ENCODE measurements at regions not wholly inside any gene's neighbourhood (a gene's known extent, or its start where the extent isn't known, plus 50 kb on each side); places are given as distances from the start of the nearest gene placed in this dataset.

- ATAC-seq (ENCODE audit: poor library complexity): no peak
- ChIA-PET POLR2A (no interaction called here), CTCF (no interaction called here)
- H3K36me3 Mint-ChIP-seq (ENCODE audit: low read depth): no peaks in the 10 kb centered on the region
- intact Hi-C loops (cut with DNase I, micrococcal nuclease): no loop called here
- no peak for TF ChIP-seq CTCF (IDR thresholded peaks at IDR 0.05)
- H3K4me1 Mint-ChIP-seq (ENCODE audit: low read depth): no peaks in the 10 kb centered on the region
- no peak overlapping the region for H3K27ac Mint-ChIP-seq
- no peak overlapping the region for H3K4me3 Mint-ChIP-seq
- no peak for DNase-seq
- H3K4me1 ChIP-seq (ENCODE audit: insufficient read depth, low read length): no peaks in the 10 kb centered on the region
- H3K36me3 ChIP-seq (ENCODE audit: insufficient read depth, low read length): no peaks in the 10 kb centered on the region
- peaks cover 0 to 10% of the 10 kb centered on the region in 2 experiments for H3K9me3 ChIP-seq (ENCODE audit: control insufficient read depth in 1 of 2, insufficient read depth in 1 of 2, low read length in 2 of 2)
- H3K9me3 Mint-ChIP-seq: peaks cover 6% of the 10 kb centered on the region
- H3K27me3 Mint-ChIP-seq: no peaks in the 10 kb centered on the region
- H3K27me3 ChIP-seq (ENCODE audit: control insufficient read depth in 1 of 2, insufficient read depth in 2 of 2, low read length in 2 of 2): no peaks in the 10 kb centered on the region
- H3K27ac ChIP-seq (ENCODE audit: low read depth in 1 of 2, low read length in 2 of 2): no peak overlapping the region
- no peak overlapping the region for H3K4me3 ChIP-seq (ENCODE audit: low read length)
Observed at GRCh38 chr2:5183031-5183430, 509.2 kb upstream of the SOX11 start.

- intact Hi-C loops (cut with DNase I, micrococcal nuclease): no loop called here
Observed at GRCh38 chr2:5187283-5187682, 504.9 kb upstream of the SOX11 start.

GRCh38 chr2:5188636-5189035, 503.5 kb upstream of the SOX11 start:
- no peaks in the 10 kb centered on the region for H3K36me3 Mint-ChIP-seq (ENCODE audit: low read depth)
- H3K4me3 Mint-ChIP-seq: no peak overlapping the region
- no peak for TF ChIP-seq CTCF (IDR thresholded peaks at IDR 0.05)
- ATAC-seq (ENCODE audit: poor library complexity) (no peak), DNase-seq (no peak)
- no peak overlapping the region for H3K27ac ChIP-seq (ENCODE audit: low read depth in 1 of 2, low read length in 2 of 2)
- peaks cover 0 to 4% of the 10 kb centered on the region in 2 experiments for H3K9me3 ChIP-seq (ENCODE audit: control insufficient read depth in 1 of 2, insufficient read depth in 1 of 2, low read length in 2 of 2)
- no peak overlapping the region for H3K4me3 ChIP-seq (ENCODE audit: low read length)
- H3K4me1 ChIP-seq (ENCODE audit: insufficient read depth, low read length): no peaks in the 10 kb centered on the region
- no peak overlapping the region for H3K27ac Mint-ChIP-seq
- ChIA-PET POLR2A (no interaction called here), CTCF (no interaction called here)
- intact Hi-C loops (cut with DNase I, micrococcal nuclease): no loop called here
- H3K27me3 ChIP-seq (ENCODE audit: control insufficient read depth in 1 of 2, insufficient read depth in 2 of 2, low read length in 2 of 2): no peaks in the 10 kb centered on the region
- no peaks in the 10 kb centered on the region for H3K4me1 Mint-ChIP-seq (ENCODE audit: low read depth)
- H3K27me3 Mint-ChIP-seq: no peaks in the 10 kb centered on the region
- no peaks in the 10 kb centered on the region for H3K9me3 Mint-ChIP-seq
- no peaks in the 10 kb centered on the region for H3K36me3 ChIP-seq (ENCODE audit: insufficient read depth, low read length)

More at GRCh38 chr2:5187283-5187682, 504.9 kb upstream of the SOX11 start:
- Mint-ChIP-seq H3K9me3 (peaks cover 3% of the 10 kb centered on the region), H3K4me1 (ENCODE audit: low read depth) (no peaks in the 10 kb centered on the region), H3K27ac (no peak overlapping the region), H3K4me3 (no peak overlapping the region), H3K36me3 (ENCODE audit: low read depth) (no peaks in the 10 kb centered on the region), H3K27me3 (no peaks in the 10 kb centered on the region)
- no peaks in the 10 kb centered on the region for H3K27me3 ChIP-seq (ENCODE audit: control insufficient read depth in 1 of 2, insufficient read depth in 2 of 2, low read length in 2 of 2)
- DNase-seq (no peak), ATAC-seq (ENCODE audit: poor library complexity) (no peak)
- ChIA-PET POLR2A (no interaction called here), CTCF (no interaction called here)
- H3K27ac ChIP-seq (ENCODE audit: low read depth in 1 of 2, low read length in 2 of 2): no peak overlapping the region
- H3K9me3 ChIP-seq (ENCODE audit: control insufficient read depth in 1 of 2, insufficient read depth in 1 of 2, low read length in 2 of 2): peaks cover 0 to 7% of the 10 kb centered on the region in 2 experiments
- H3K4me3 ChIP-seq (ENCODE audit: low read length): no peak overlapping the region
- no peaks in the 10 kb centered on the region for H3K36me3 ChIP-seq (ENCODE audit: insufficient read depth, low read length)
- no peaks in the 10 kb centered on the region for H3K4me1 ChIP-seq (ENCODE audit: insufficient read depth, low read length)
- no peak for TF ChIP-seq CTCF (IDR thresholded peaks at IDR 0.05)

Measured in CD4-positive, alpha-beta T cell (primary cell).